ENCODE measurements at regions not wholly inside any gene's neighbourhood (a gene's known extent, or its start where the extent isn't known, plus 50 kb on each side); places are given as distances from the start of the nearest gene placed in this dataset.

DNA sequence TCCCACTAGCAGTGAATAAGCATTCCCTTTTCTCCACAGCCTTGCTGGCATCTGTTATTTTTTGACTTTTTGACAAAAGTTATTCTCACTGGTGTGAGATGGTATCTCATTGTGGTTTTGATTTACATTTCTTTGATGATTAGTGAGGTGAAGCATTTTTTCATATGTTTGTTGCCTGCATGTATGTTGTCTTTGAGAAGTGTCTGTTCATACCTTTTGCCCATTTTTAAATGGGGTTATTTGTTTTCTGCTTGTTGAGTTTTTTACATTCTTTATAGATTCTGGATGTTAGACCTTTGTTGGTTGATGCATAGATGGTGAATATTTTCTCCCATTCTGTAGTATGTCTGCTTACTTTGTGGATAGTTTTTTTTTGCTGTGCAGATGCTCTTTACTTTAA is 171.7 kb downstream of the SREK1 start:
- POLR2A ChIA-PET = no interaction called here
- DNase-seq (ENCODE audit: low read depth, low spot score) = no peak
- TF ChIP-seq, protein P1, sequence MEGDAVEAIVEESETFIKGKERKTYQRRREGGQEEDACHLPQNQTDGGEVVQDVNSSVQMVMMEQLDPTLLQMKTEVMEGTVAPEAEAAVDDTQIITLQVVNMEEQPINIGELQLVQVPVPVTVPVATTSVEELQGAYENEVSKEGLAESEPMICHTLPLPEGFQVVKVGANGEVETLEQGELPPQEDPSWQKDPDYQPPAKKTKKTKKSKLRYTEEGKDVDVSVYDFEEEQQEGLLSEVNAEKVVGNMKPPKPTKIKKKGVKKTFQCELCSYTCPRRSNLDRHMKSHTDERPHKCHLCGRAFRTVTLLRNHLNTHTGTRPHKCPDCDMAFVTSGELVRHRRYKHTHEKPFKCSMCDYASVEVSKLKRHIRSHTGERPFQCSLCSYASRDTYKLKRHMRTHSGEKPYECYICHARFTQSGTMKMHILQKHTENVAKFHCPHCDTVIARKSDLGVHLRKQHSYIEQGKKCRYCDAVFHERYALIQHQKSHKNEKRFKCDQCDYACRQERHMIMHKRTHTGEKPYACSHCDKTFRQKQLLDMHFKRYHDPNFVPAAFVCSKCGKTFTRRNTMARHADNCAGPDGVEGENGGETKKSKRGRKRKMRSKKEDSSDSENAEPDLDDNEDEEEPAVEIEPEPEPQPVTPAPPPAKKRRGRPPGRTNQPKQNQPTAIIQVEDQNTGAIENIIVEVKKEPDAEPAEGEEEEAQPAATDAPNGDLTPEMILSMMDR (IDR thresholded peaks at IDR 0.05; ENCODE audit: insufficient read depth, low read length, missing control alignments) = no peak
- no peak overlapping the region for H3K4me3 ChIP-seq (ENCODE audit: low read depth, low read length)
- CTCF ChIA-PET = interaction anchor here (2.7 kb wide), 1 partner anchor 10 kb away, joined by 17 read pairs; no protein-coding TSS in a partner anchor

DNA sequence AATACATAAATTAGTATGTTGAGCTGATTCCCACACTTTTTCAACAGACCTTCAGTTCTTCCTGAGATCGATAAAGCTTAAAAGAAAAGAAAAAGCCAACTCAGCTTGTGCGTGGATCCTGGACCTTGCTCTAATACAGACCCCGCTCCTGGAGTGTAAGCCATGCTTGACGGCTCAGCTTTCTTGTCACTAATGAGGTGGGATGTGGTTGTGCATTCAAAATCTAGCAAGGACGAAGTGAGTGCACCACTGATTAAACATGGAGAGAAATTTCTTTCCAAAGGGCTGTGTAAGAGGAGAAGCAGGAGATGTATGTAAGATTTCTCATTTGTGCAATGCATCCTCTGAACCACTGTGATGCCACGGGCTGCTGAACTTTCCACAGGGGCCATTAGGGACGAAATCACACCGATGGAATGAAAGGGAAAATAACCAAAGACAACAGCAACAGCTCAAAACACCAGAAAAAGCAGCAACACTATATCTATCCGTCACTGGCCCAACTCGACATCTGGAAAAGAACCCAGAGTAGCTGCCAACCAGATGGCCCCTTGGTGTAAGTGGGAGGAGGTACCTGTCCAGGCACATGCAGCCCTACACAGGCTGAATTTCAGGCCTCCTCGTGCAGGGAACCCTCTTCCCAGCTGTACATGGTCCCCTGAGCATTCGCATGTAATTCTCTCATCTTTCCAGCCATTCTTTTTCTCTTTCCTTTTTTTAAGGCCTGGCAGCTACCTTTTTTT is 178.9 kb downstream of the SREK1 start:
- CTCF ChIA-PET = interaction anchor here (9.9 kb wide), 1 partner anchor 15 kb away, joined by 100 read pairs; no protein-coding TSS in a partner anchor
- POLR2A ChIA-PET = no interaction called here
- DNase-seq (ENCODE audit: low read depth, low spot score) = no peak
- TF ChIP-seq, protein P1 (IDR thresholded peaks at IDR 0.05; ENCODE audit: insufficient read depth, low read length, missing control alignments) = no peak
- no peak overlapping the region for H3K4me3 ChIP-seq (ENCODE audit: low read depth, low read length)

DNA sequence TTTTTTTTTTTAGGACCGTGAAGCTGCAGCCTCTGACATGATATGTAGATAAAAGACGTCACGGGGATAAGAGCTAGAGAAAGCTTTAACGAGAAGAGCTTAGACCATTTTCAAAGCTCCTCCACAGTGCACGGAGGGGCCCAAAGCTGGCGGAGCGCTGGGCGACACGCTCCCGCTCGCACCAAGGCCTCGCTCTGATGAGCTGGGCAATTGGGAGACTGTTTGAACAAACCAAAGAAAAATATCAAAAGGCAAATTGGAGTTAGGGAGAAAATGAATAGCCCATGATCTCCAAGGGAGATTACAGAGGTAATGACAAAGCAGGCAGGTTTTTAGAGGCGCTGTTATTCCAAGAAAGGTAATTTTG is 179.4 kb downstream of the SREK1 start:
- H3K4me3 ChIP-seq (ENCODE audit: low read depth, low read length) = no peak overlapping the region
- CTCF ChIA-PET = interaction anchor here (9.9 kb wide), 1 partner anchor 16 kb away, joined by 100 read pairs; no protein-coding TSS in a partner anchor
- no peak for DNase-seq (ENCODE audit: low read depth, low spot score)
- TF ChIP-seq, protein P1 (IDR thresholded peaks at IDR 0.05; ENCODE audit: insufficient read depth, low read length, missing control alignments) = no peak
- POLR2A ChIA-PET = no interaction called here

DNA sequence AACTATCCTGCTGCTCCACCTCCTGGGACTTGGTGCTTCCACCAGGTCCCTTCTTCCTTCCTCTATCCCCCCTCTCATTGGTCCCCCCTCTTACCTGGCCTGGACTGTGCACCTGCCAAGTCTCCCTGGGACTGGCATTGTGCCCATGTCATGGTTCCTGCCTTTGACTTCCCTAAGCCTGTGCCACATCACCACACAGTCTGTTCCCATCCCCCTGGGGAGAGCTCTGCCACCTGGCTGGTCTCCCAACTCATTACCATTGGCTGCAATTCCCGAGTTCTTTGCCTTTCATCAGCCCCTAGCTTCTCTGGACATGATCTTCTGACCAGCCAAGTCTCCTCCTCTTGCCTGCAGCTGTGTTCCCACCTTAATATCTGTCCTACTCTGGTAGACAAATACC is 180.3 kb downstream of the SREK1 start:
- TF ChIP-seq, protein P1 (IDR thresholded peaks at IDR 0.05; ENCODE audit: insufficient read depth, low read length, missing control alignments) = no peak
- DNase-seq (ENCODE audit: low read depth, low spot score) = no peak
- ChIA-PET CTCF (interaction anchor here (9.9 kb wide), 1 partner anchor 17 kb away, joined by 100 read pairs; no protein-coding TSS in a partner anchor), POLR2A (no interaction called here)
- H3K4me3 ChIP-seq (ENCODE audit: low read depth, low read length) = no peak overlapping the region

DNA sequence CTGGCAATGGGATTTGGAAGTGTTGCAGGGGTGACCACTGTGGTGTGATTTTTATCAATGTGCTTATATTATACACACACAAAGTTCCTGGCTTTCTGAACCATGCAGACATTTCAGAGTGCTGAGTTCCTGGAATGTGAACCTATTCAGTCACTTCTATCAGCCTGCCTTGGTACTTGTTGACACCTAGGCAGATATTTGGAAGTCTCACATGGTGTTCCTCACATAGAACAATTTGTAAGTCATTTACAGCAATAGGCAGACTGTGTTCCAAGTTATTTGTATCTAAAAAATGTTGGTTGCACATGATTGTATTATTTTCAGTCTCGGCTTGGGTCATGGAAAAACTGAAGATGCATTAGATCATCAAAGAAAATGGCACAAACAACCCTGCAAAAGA is 182.2 kb downstream of the SREK1 start:
- no peak overlapping the region for H3K4me3 ChIP-seq (ENCODE audit: low read depth, low read length)
- no peak for DNase-seq (ENCODE audit: low read depth, low spot score)
- CTCF ChIA-PET = interaction anchor here (9.9 kb wide), 1 partner anchor 19 kb away, joined by 100 read pairs; no protein-coding TSS in a partner anchor
- TF ChIP-seq, protein P1 (IDR thresholded peaks at IDR 0.05; ENCODE audit: insufficient read depth, low read length, missing control alignments) = no peak
- POLR2A ChIA-PET = no interaction called here

DNA sequence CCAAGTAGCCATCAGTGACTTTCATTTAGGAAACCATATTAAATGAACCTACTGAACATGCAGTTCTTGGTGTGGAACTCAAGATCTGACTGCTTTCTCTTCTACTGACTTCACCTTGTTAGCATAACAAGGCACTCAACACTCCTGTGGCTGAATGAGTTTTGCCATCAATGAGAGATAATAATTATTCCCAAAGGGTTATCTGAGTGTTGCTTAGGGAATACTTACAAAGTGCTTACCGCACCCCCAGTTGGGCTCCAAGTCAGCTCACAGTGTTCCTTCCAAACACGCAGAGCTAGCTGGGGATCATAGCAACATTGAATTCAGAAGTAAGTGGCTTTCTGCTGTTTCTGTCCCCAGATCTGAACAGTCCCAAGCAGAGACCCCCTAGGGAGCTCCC is 182.9 kb downstream of the SREK1 start:
- ChIA-PET CTCF (interaction anchor here (1.1 kb wide), 1 partner anchor 21 kb away, joined by 4 read pairs; no protein-coding TSS in a partner anchor), POLR2A (no interaction called here)

More for the DNA sequence above, 182.9 kb downstream of the SREK1 start:
- H3K4me3 ChIP-seq (ENCODE audit: low read depth, low read length) = no peak overlapping the region
- no peak for DNase-seq (ENCODE audit: low read depth, low spot score)
- TF ChIP-seq, protein P1 (IDR thresholded peaks at IDR 0.05; ENCODE audit: insufficient read depth, low read length, missing control alignments) = no peak

Measured in AG04449 (cell line).